ENCODE measurements at regions not wholly inside any gene's neighbourhood (a gene's known extent, or its start where the extent isn't known, plus 50 kb on each side); places are given as distances from the start of the nearest gene placed in this dataset.

GRCh38 chr6:88388589-88388988 lies 222.4 kb upstream of the CNR1 start:
- Histone ChIP-seq H3K27me3 (ENCODE audit: insufficient read depth, low read length, poor library complexity) (no peaks in the 10 kb centered on the region), H3K4me1 (ENCODE audit: insufficient read depth, low read length) (no peaks in the 10 kb centered on the region), H2AFZ (ENCODE audit: low read depth, low read length) (no peak overlapping the region), H3K36me3 (ENCODE audit: insufficient read depth, low read length) (no peaks in the 10 kb centered on the region), H3K79me2 (ENCODE audit: insufficient read depth, low read length) (no peaks in the 10 kb centered on the region), H3K4me2 (ENCODE audit: insufficient read depth, low read length) (no peak overlapping the region), H4K20me1 (ENCODE audit: insufficient read depth, low read length) (no peaks in the 10 kb centered on the region), H3K9me3 (ENCODE audit: insufficient read depth, low read length, severe bottlenecking) (no peaks in the 10 kb centered on the region), H3K27ac (ENCODE audit: low read length) (no peak overlapping the region), H3K9ac (ENCODE audit: low read depth, low read length) (no peak overlapping the region), H3K4me3 (ENCODE audit: low read depth in 1 of 2, low read length in 2 of 2) (no peak overlapping the region)
- ATAC-seq (ENCODE audit: insufficient read depth, low read depth) (no peak), DNase-seq (no peak)
- no peak for TF ChIP-seq EZH2 (IDR thresholded peaks at IDR 0.05; ENCODE audit: borderline replicate concordance, low read depth, low read length, severe bottlenecking)
- TF ChIP-seq CTCF (IDR thresholded peaks at IDR 0.05; ENCODE audit: borderline replicate concordance, extremely low read depth, low read length, poor library complexity, severe bottlenecking), result no peak

DNA sequence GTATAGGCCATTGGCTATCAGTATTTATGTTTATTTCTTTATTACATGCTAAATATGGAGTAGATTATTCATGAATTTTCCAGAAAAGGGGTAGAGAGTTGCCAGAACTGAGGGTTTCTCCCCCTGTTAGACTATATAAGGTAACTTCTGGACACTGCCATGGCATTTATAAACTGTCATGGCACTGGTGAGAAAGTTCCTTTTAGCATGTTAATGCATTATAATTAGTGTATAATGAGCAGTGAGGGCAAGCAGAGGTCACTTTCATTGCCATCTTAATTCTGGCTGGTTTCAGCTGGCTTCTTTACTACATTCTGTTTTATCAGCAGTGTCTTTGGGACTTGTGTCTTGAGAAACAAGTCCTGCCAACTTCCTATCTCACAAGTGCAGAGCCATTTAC lies 220.0 kb upstream of the CNR1 start:
- Histone ChIP-seq H3K79me2 (ENCODE audit: insufficient read depth, low read length) (no peaks in the 10 kb centered on the region), H3K27ac (ENCODE audit: low read length) (no peak overlapping the region), H3K9me3 (ENCODE audit: insufficient read depth, low read length, severe bottlenecking) (no peaks in the 10 kb centered on the region), H3K4me3 (ENCODE audit: low read depth in 1 of 2, low read length in 2 of 2) (no peak overlapping the region), H3K27me3 (ENCODE audit: insufficient read depth, low read length, poor library complexity) (no peaks in the 10 kb centered on the region), H3K4me1 (ENCODE audit: insufficient read depth, low read length) (no peaks in the 10 kb centered on the region), H3K4me2 (ENCODE audit: insufficient read depth, low read length) (no peak overlapping the region), H3K36me3 (ENCODE audit: insufficient read depth, low read length) (no peaks in the 10 kb centered on the region), H3K9ac (ENCODE audit: low read depth, low read length) (no peak overlapping the region), H2AFZ (ENCODE audit: low read depth, low read length) (no peak overlapping the region), H4K20me1 (ENCODE audit: insufficient read depth, low read length) (no peaks in the 10 kb centered on the region)
- TF ChIP-seq CTCF (IDR thresholded peaks at IDR 0.05; ENCODE audit: borderline replicate concordance, extremely low read depth, low read length, poor library complexity, severe bottlenecking) (no peak), EZH2 (IDR thresholded peaks at IDR 0.05; ENCODE audit: borderline replicate concordance, low read depth, low read length, severe bottlenecking) (no peak)
- DNase-seq (no peak), ATAC-seq (ENCODE audit: insufficient read depth, low read depth) (no peak)

DNA sequence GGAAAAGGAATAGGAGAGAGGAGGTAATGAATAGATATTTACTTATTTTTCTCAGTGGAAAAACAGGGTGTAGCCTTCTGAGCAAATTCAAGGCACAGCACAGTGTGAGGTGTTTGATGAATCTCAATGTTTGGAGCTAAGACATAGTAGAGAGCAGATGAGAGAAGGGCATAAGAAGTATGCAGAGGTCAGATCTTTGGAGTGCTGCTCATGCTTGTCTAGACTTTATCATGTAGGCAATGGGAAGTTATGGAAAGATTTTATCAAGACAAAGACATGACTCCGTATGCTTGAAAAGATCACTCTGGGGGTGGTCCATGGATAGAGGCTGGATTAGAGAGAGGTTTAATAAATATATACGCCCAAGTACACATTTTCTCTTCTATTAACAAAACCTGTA lies 217.0 kb upstream of the CNR1 start:
- no peak for TF ChIP-seq EZH2 (IDR thresholded peaks at IDR 0.05; ENCODE audit: borderline replicate concordance, low read depth, low read length, severe bottlenecking)
- TF ChIP-seq CTCF (IDR thresholded peaks at IDR 0.05; ENCODE audit: borderline replicate concordance, extremely low read depth, low read length, poor library complexity, severe bottlenecking), result no peak
- Histone ChIP-seq H3K9ac (ENCODE audit: low read depth, low read length) (no peak overlapping the region), H3K4me1 (ENCODE audit: insufficient read depth, low read length) (no peaks in the 10 kb centered on the region), H3K4me3 (ENCODE audit: low read depth in 1 of 2, low read length in 2 of 2) (no peak overlapping the region), H3K4me2 (ENCODE audit: insufficient read depth, low read length) (no peak overlapping the region), H3K79me2 (ENCODE audit: insufficient read depth, low read length) (no peaks in the 10 kb centered on the region), H3K36me3 (ENCODE audit: insufficient read depth, low read length) (no peaks in the 10 kb centered on the region), H4K20me1 (ENCODE audit: insufficient read depth, low read length) (no peaks in the 10 kb centered on the region), H3K9me3 (ENCODE audit: insufficient read depth, low read length, severe bottlenecking) (no peaks in the 10 kb centered on the region), H3K27me3 (ENCODE audit: insufficient read depth, low read length, poor library complexity) (no peaks in the 10 kb centered on the region), H2AFZ (ENCODE audit: low read depth, low read length) (no peak overlapping the region), H3K27ac (ENCODE audit: low read length) (no peak overlapping the region)
- DNase-seq (no peak), ATAC-seq (ENCODE audit: insufficient read depth, low read depth) (no peak)

GRCh38 chr6:88381289-88381642 lies 215.1 kb upstream of the CNR1 start:
- Histone ChIP-seq H3K27me3 (ENCODE audit: insufficient read depth, low read length, poor library complexity) (no peaks in the 10 kb centered on the region), H4K20me1 (ENCODE audit: insufficient read depth, low read length) (no peaks in the 10 kb centered on the region), H3K4me2 (ENCODE audit: insufficient read depth, low read length) (no peak overlapping the region), H3K9ac (ENCODE audit: low read depth, low read length) (no peak overlapping the region), H3K36me3 (ENCODE audit: insufficient read depth, low read length) (no peaks in the 10 kb centered on the region), H3K4me3 (ENCODE audit: low read depth in 1 of 2, low read length in 2 of 2) (no peak overlapping the region), H3K27ac (ENCODE audit: low read length) (no peak overlapping the region), H2AFZ (ENCODE audit: low read depth, low read length) (no peak overlapping the region), H3K9me3 (ENCODE audit: insufficient read depth, low read length, severe bottlenecking) (no peaks in the 10 kb centered on the region), H3K4me1 (ENCODE audit: insufficient read depth, low read length) (no peaks in the 10 kb centered on the region), H3K79me2 (ENCODE audit: insufficient read depth, low read length) (no peaks in the 10 kb centered on the region)
- DNase-seq, result no peak
- ATAC-seq (ENCODE audit: insufficient read depth, low read depth), result no peak
- TF ChIP-seq CTCF (IDR thresholded peaks at IDR 0.05; ENCODE audit: borderline replicate concordance, extremely low read depth, low read length, poor library complexity, severe bottlenecking), result no peak
- no peak for TF ChIP-seq EZH2 (IDR thresholded peaks at IDR 0.05; ENCODE audit: borderline replicate concordance, low read depth, low read length, severe bottlenecking)

Data from DND-41 (cell line).